Epithelial cell of proximal tubule (primary cell): ENCODE measurements at regions not wholly inside any gene's neighbourhood (a gene's known extent, or its start where the extent isn't known, plus 50 kb on each side); places are given as distances from the start of the nearest gene placed in this dataset.
A peak's percentile ranks its signal among the peaks of the same experiment; 100 is the strongest.

Source experiments
- DNase-seq: peaks from one replicate; pipeline ENCODE4 v3.0.0-alpha.2; 2011; ENCODE audit warnings: low read depth
- H3K4me3 ChIP-seq: 2 replicates; pipeline ENCODE4 v1.5.1; 2011; ENCODE audit warnings: low read depth, mild to moderate bottlenecking, low read length
- CTCF ChIP-seq: conservative IDR thresholded peaks from 2 replicates; pipeline ENCODE4 v1.5.1; 2012; ENCODE audit warnings: low read depth, mild to moderate bottlenecking, low read length

DNA sequence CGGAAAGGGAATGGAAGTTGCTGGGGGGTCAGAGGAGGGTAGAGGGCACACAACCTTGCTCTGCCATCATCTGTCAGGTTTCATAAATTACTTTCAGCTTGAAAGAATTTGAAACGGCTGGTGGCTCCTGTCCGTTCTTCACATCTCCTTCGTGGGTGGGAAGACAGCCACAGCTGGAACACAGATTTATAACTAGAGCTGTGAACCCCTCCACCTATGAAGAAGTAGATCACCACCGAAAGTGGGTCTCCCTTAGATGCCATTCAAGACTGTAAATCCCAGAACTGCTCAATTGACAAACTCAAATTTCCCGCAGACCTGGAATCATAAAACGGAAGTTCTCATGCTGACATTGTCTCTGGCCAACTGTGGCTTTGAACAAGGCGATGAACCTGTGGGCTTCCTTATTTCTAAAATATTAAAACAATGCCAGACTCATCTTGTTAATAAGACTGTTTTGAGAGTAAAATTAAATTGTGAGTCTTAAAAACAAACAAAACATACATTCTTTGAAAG, 65.3 kb downstream of the BTBD3 start:
- TF ChIP-seq CTCF: no peak
- DNase-seq: no peak
- peak overlapping the region; percentile 23 for H3K4me3 ChIP-seq

DNA sequence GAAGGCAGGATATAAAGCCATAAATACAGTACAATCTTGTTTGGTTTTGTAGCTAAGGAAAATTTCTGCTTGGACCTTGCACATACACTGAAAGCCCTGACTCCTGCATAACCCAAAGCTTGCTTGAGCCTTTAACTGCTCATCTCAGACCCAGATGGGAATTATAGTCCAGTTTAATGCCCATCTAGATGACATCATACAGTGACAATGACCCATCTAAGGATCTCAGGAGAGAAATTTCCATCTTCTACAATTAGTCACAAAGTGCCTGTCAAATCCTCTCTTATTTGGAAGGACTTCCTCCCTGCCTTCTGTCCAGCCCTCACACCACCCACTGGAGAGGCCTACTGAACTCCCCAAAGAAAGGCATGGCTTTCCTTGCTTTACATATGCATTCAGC, 69.3 kb downstream of the BTBD3 start:
- no peak for TF ChIP-seq CTCF

DNA sequence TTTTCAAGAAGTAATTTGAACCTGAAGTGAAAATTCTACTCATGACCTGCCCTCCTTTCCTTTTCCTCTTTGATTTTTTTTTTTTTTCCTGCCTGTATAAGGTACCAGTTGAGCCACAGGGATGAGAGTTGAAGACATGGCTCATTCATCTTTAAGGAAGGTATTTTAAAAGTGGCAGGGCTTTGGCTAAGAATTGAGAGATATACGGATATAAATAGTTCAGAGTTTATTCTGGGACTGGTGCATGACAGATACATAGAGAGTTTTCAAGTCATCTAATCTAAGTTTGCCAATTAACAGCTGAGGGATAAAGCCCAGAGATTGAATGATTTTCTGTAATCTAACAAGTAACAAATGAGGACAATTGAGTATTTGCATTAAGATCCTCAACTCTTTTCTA, 69.8 kb downstream of the BTBD3 start:
- DNase-seq: no peak
- no peak for TF ChIP-seq CTCF
- no peak overlapping the region for H3K4me3 ChIP-seq

More for the DNA sequence above, 69.3 kb downstream of the BTBD3 start:
- DNase-seq: no peak
- H3K4me3 ChIP-seq: no peak overlapping the region

DNA sequence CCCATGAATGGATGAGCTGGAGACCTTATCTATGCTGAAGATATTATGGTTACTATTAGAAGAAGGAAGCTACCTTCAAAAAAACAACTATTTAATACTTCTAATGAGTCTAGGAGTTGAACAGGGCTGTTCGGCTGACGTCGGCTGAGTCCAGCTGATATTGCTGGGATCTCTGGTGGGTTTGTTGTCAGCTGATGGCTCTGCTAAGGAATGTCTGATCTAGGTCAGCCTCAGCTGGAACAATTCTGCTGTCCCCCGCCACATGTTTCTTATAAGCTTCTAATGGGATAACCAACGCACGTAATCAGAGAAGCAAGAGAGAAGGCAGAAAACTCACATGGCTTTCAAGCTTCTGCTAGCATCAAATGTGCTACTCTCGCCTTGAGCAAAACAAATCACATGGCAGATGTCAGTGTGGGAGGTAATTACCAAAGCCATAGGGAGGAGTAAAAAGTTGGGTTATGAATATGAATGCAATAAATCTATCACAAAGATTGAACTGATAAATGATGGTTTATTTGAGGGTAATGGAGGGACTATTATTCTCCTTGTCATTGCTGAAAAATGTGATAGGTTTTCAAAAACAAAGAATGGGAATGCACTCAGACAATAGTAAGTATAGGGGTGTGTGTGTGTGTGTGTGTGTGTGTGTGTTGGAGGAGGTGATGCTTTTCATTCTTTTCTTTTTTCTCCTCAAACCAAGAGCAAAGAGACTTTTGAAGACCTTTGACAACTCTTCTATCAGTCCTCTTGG, 71.5 kb downstream of the BTBD3 start:
- DNase-seq: no peak
- no peak for TF ChIP-seq CTCF
- H3K4me3 ChIP-seq: no peak overlapping the region

GRCh38 chr20:11992426-11992825, 74.7 kb downstream of the BTBD3 start:
- no peak overlapping the region for H3K4me3 ChIP-seq
- TF ChIP-seq CTCF: no peak
- DNase-seq: no peak

DNA sequence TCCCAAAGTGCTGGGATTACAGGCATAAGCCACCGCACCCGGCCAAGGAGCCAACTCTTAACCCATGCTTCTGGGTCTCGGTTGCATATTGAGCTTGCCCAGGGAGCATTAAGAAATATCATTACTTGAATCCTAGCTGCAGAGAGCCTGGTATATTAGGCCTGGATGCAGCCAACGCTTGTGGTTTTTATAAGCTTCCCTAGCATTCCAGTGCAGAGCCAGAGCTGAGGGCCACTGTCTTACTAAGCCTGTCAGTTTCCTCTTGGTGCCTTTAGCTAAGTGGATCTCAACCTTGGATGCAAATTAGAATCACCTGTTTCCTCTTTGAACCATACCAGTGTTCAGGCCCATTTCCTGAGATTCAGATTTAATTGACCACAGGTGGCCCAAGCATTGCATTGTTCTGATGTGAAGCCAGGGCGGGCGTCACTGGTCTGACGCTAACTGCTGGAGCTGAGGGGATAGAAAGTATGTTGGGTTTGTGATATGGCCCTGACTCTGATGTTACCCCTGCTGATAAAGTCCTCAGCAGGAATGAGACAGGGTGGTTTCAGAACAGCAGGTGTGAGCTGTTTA, 76.3 kb downstream of the BTBD3 start:
- TF ChIP-seq CTCF: no peak
- no peak for DNase-seq
- no peak overlapping the region for H3K4me3 ChIP-seq
